Transverse colon (tissue), 4 donors: ENCODE measurements at regions not wholly inside any gene's neighbourhood (a gene's known extent, or its start where the extent isn't known, plus 50 kb on each side); places are given as distances from the start of the nearest gene placed in this dataset.

Source experiments
- DNase-seq: peaks from one replicate; pipeline ENCODE4 v3.0.0-alpha.2; 2019
- H3K27ac ChIP-seq, 4 donors: fragments of 200-600 bp; sonication (generic); 2 replicates each; pipeline ENCODE4 v1.5.1; 2016 to 2018; ENCODE audit warnings: inconsistent platforms in 4 of 4
- H3K27me3 ChIP-seq: fragments of 200-600 bp; sonication (generic); 2 replicates; pipeline ENCODE4 v1.5.1; 2017; ENCODE audit warnings: inconsistent platforms
- H3K36me3 ChIP-seq, 4 donors: fragments of 200-600 bp; sonication (generic); 2 replicates each; pipeline ENCODE4 v1.5.1; 2017 to 2019; ENCODE audit warnings: inconsistent platforms in 4 of 4
- H3K4me1 ChIP-seq, 4 donors: fragments of 200-600 bp; sonication (generic); 2 replicates each; pipeline ENCODE4 v1.5.1; 2017 to 2020; ENCODE audit warnings: inconsistent platforms in 4 of 4
- H3K4me3 ChIP-seq, 4 donors: fragments of 200-600 bp; sonication (generic); 1 replicate in 1 of 4; 2 replicates in 3 of 4; pipeline versions ENCODE4 v1.5.1 to v1.6.1; 2017 to 2019; ENCODE audit warnings: inconsistent platforms in 4 of 4
- H3K9me3 ChIP-seq, 2 donors: fragments of 200-600 bp; sonication (generic); 2 replicates each; pipeline ENCODE4 v1.5.1; 2017 to 2019; ENCODE audit warnings: inconsistent platforms in 2 of 2
- EP300 ChIP-seq: sonication (generic); formaldehyde crosslinking; IDR thresholded peaks from one replicate; pipeline ENCODE4 v1.6.1; 2017; ENCODE audit warnings: antibody characterized with exemption, low read depth
- POLR2A ChIP-seq: fragments of 450-650 bp; IDR thresholded peaks from one replicate; pipeline ENCODE4 v1.6.1; 2016; ENCODE audit warnings: antibody characterized with exemption, mild to moderate bottlenecking, moderate library complexity
- POLR2AphosphoS5 ChIP-seq, 3 donors: sonication (generic); formaldehyde crosslinking; IDR thresholded peaks; one replicate each; pipeline ENCODE4 v1.6.1; 2016; ENCODE audit warnings: antibody characterized with exemption in 3 of 3
- WGBS, 2 donors: methylation state at CpG; one replicate each; pipeline ENCODE4 v1.1.5; 2018; ENCODE audit warnings: low coverage in 1 of 2; 5-methylcytosine and 5-hydroxymethylcytosine counted together
- in situ Hi-C, 4 donors: fragments of 200-750 bp; cut with MboI; loops; one replicate each; pipeline versions ENCODE4 v1.15.0 to v1.15.1; 2017; ENCODE audit warnings: low sequenced_read_pairs in 3 of 4, low pct_ligation_motif_present in 1 of 4, low pct_unique_long_range_greater_than_20kb in 1 of 4
- intact Hi-C: fragments of 100-400 bp; cut with DNase I; formaldehyde crosslinking; loops from one replicate; pipeline ENCODE4 v1.15.1; 2023; ENCODE audit warnings: low total_unique reads
- TF ChIP-seq, protein P1 (sequence below), 5 experiments: fragments of 200-600 bp in 3 of 5; fragments of 450-650 bp in 2 of 5; sonication (generic) in 3 of 5; IDR thresholded peaks; 1 replicate in 2 of 5; 2 replicates in 3 of 5; pipeline ENCODE4 v1.5.1; 2016 to 2017; ENCODE audit warnings: antibody characterized with exemption in 5 of 5, inconsistent platforms in 3 of 5, mild to moderate bottlenecking in 2 of 5, moderate library complexity in 1 of 5

- Histone ChIP-seq H3K36me3 (no peaks in the 10 kb centered on the region), H3K27ac (no peak overlapping the region), H3K27me3 (no peaks in the 10 kb centered on the region), H3K4me1 (no peaks in the 10 kb centered on the region), H3K4me3 (no peak overlapping the region), H3K9me3 (no peaks in the 10 kb centered on the region)
- no peak for DNase-seq
- WGBS, 2 donors: 51% methylated on average over 13 of the region's 13 CpGs; no CpG with 5 or more reads in 1 of the 2 donors
- intact Hi-C loops: no loop called here
- TF ChIP-seq EP300 (no peak), POLR2A (no peak), POLR2AphosphoS5 (IDR thresholded peaks at IDR 0.05) (no peak)
- TF ChIP-seq, protein P1, sequence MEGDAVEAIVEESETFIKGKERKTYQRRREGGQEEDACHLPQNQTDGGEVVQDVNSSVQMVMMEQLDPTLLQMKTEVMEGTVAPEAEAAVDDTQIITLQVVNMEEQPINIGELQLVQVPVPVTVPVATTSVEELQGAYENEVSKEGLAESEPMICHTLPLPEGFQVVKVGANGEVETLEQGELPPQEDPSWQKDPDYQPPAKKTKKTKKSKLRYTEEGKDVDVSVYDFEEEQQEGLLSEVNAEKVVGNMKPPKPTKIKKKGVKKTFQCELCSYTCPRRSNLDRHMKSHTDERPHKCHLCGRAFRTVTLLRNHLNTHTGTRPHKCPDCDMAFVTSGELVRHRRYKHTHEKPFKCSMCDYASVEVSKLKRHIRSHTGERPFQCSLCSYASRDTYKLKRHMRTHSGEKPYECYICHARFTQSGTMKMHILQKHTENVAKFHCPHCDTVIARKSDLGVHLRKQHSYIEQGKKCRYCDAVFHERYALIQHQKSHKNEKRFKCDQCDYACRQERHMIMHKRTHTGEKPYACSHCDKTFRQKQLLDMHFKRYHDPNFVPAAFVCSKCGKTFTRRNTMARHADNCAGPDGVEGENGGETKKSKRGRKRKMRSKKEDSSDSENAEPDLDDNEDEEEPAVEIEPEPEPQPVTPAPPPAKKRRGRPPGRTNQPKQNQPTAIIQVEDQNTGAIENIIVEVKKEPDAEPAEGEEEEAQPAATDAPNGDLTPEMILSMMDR (IDR thresholded peaks at IDR 0.05): no peak
- in situ Hi-C loops: no loop called here
Measured at GRCh38 chr16:48101069-48101674, 54.6 kb downstream of the ABCC12 start.

GRCh38 chr16:48099455-48099854, 56.3 kb downstream of the ABCC12 start:
- no peaks in the 10 kb centered on the region for H3K27me3 ChIP-seq
- H3K4me3 ChIP-seq: no peak overlapping the region
- in situ Hi-C loops (no loop called here), intact Hi-C loops (no loop called here)
- H3K4me1 ChIP-seq: no peaks in the 10 kb centered on the region
- DNase-seq: no peak
- H3K9me3 ChIP-seq: no peaks in the 10 kb centered on the region
- TF ChIP-seq POLR2AphosphoS5 (IDR thresholded peaks at IDR 0.05): no peak
- TF ChIP-seq, protein P1 (IDR thresholded peaks at IDR 0.05): no peak
- no peaks in the 10 kb centered on the region for H3K36me3 ChIP-seq
- H3K27ac ChIP-seq: no peak overlapping the region
- WGBS, 2 donors: 84 to 100% methylated on average over 1 to 5 of the region's 5 CpGs

DNA sequence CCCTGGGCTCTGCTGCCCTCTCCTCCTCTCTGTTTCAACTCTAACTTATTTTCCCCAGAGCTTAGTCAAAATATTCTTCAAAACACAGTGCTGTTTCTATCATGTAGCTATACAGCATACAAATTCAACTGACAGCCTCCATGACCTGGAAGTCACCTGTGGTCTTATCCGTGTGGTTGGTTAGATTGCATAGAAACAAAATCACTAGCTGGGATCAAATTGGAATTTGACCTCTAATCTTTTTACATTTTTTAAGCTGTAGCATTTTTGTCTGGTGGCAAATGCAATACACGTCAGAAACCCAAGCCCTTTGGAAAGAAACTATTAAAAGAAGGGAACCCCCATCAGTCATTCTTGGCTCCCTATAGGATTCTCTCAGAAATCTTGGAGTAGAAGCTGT, 57.3 kb downstream of the ABCC12 start:
- DNase-seq: no peak
- 84 to 94% methylated on average over 2 of the region's 2 CpGs for WGBS, 2 donors
- intact Hi-C loops: no loop called here

GRCh38 chr16:48091117-48091516, 64.7 kb downstream of the ABCC12 start:
- TF ChIP-seq POLR2AphosphoS5 (IDR thresholded peaks at IDR 0.05) (no peak), EP300 (no peak), POLR2A (no peak)
- TF ChIP-seq, protein P1 (IDR thresholded peaks at IDR 0.05): no peak
- intact Hi-C loops: no loop called here
- Histone ChIP-seq H3K9me3 (no peaks in the 10 kb centered on the region), H3K4me3 (no peak overlapping the region), H3K27ac (no peak overlapping the region), H3K27me3 (no peaks in the 10 kb centered on the region), H3K36me3 (no peaks in the 10 kb centered on the region), H3K4me1 (no peaks in the 10 kb centered on the region)
- WGBS, 2 donors: 20 to 76% methylated on average over 2 to 14 of the region's 14 CpGs
- in situ Hi-C loops: no loop called here
- DNase-seq: no peak

More for the DNA sequence above, 57.3 kb downstream of the ABCC12 start:
- in situ Hi-C loops: no loop called here
- Histone ChIP-seq H3K27me3 (no peaks in the 10 kb centered on the region), H3K36me3 (no peaks in the 10 kb centered on the region), H3K4me1 (no peaks in the 10 kb centered on the region), H3K4me3 (no peak overlapping the region), H3K27ac (no peak overlapping the region), H3K9me3 (no peaks in the 10 kb centered on the region)
- TF ChIP-seq EP300: no peak
- TF ChIP-seq POLR2AphosphoS5 (IDR thresholded peaks at IDR 0.05): no peak
- TF ChIP-seq, protein P1 (IDR thresholded peaks at IDR 0.05): no peak
- TF ChIP-seq POLR2A: no peak
